Keratinocyte (primary cell): ENCODE measurements at regions not wholly inside any gene's neighbourhood (a gene's known extent, or its start where the extent isn't known, plus 50 kb on each side); places are given as distances from the start of the nearest gene placed in this dataset.

Experiments used
- DNase-seq: peaks from one replicate; pipeline ENCODE4 v3.0.0-alpha.2; 2011; ENCODE audit warnings: low read depth, missing footprints, low spot score
- FAIRE-seq: peaks from 2 replicates; lab custom pipeline; 2011; peaks lifted over from hg19 to GRCh38; lab: Jason Lieb, UNC
- H2AFZ ChIP-seq: 2 replicates; pipeline ENCODE4 v1.6.0; 2012; ENCODE audit warnings: low read length, control low read depth, inconsistent platforms; ENCODE audit not compliant: control insufficient read depth
- H3K27ac ChIP-seq: 2 replicates; pipeline ENCODE4 v1.5.1; 2011; ENCODE audit warnings: low read length; ENCODE audit not compliant: control insufficient read depth, insufficient read depth
- H3K27me3 ChIP-seq: 3 replicates; pipeline ENCODE4 v1.6.0; 2011; ENCODE audit warnings: low read length; ENCODE audit not compliant: control insufficient read depth, insufficient read depth; ENCODE audit errors: extremely low read depth
- H3K36me3 ChIP-seq, 2 experiments: 2 replicates in 1 of 2; 3 replicates in 1 of 2; pipeline ENCODE4 v1.5.1; 2011; ENCODE audit warnings: low read length in 2 of 2, mild to moderate bottlenecking in 1 of 2; ENCODE audit not compliant: control insufficient read depth in 2 of 2, insufficient read depth in 2 of 2; ENCODE audit errors: extremely low read depth in 1 of 2
- H3K4me1 ChIP-seq: 3 replicates; pipeline ENCODE4 v1.5.1; 2011; ENCODE audit warnings: low read length; ENCODE audit not compliant: control insufficient read depth, insufficient read depth; ENCODE audit errors: extremely low read depth
- H3K4me2 ChIP-seq: 3 replicates; pipeline ENCODE4 v1.6.0; 2011; ENCODE audit warnings: low read depth, low read length; ENCODE audit not compliant: control insufficient read depth, insufficient read depth; ENCODE audit errors: extremely low read depth
- H3K4me3 ChIP-seq, 3 experiments: fragments of 200-600 bp in 1 of 3; sonication (generic) in 1 of 3; 2 replicates in 2 of 3; 3 replicates in 1 of 3; pipeline ENCODE4 v1.5.1; 2011 to 2016; ENCODE audit warnings: low read length in 3 of 3, mild to moderate bottlenecking in 3 of 3, control low read depth in 2 of 3, inconsistent platforms in 1 of 3, low read depth in 1 of 3, mixed read lengths in 1 of 3, mixed run types in 1 of 3, moderate library complexity in 1 of 3; ENCODE audit not compliant: control insufficient read depth in 2 of 3, insufficient read depth in 2 of 3; ENCODE audit errors: extremely low read depth in 1 of 3
- H3K79me2 ChIP-seq: 2 replicates; pipeline ENCODE4 v1.6.0; 2012; ENCODE audit warnings: low read length; ENCODE audit not compliant: control insufficient read depth, insufficient read depth
- H3K9ac ChIP-seq: 3 replicates; pipeline ENCODE4 v1.6.0; 2011; ENCODE audit warnings: low read length; ENCODE audit not compliant: control insufficient read depth, insufficient read depth; ENCODE audit errors: extremely low read depth
- H3K9me1 ChIP-seq: 3 replicates; pipeline ENCODE4 v1.6.0; 2011; ENCODE audit warnings: low read length; ENCODE audit not compliant: control insufficient read depth, insufficient read depth; ENCODE audit errors: extremely low read depth
- H3K9me3 ChIP-seq: 2 replicates; pipeline ENCODE4 v1.5.1; 2012; ENCODE audit warnings: low read depth, low read length; ENCODE audit not compliant: control insufficient read depth
- H4K20me1 ChIP-seq: 3 replicates; pipeline ENCODE4 v1.6.0; 2011; ENCODE audit warnings: low read length; ENCODE audit not compliant: control insufficient read depth, insufficient read depth; ENCODE audit errors: extremely low read depth
- EZH2 ChIP-seq: IDR thresholded peaks from one replicate; pipeline ENCODE4 v1.6.1; 2012; ENCODE audit warnings: inconsistent platforms, mild to moderate bottlenecking, low read length, moderate library complexity
- dilution Hi-C: fragments of 300-500 bp; cut with MboI; formaldehyde crosslinking; loops from one replicate; pipeline ENCODE4 v1.7.0; 2020; ENCODE audit warnings: low sequenced_read_pairs; ENCODE audit not compliant: extremely low pct_ligation_motif_present
- TF ChIP-seq, protein P1 (sequence below), 3 experiments: IDR thresholded peaks in 1 of 3; conservative IDR thresholded peaks in 1 of 3; optimal IDR thresholded peaks in 1 of 3; 2 replicates in 2 of 3; 3 replicates in 1 of 3; pipeline versions ENCODE3 to v1.5.1; 2011; ENCODE audit warnings: low read length in 3 of 3, mild to moderate bottlenecking in 3 of 3, moderate library complexity in 2 of 3, control low read depth in 1 of 3, inconsistent platforms in 1 of 3; ENCODE audit not compliant: insufficient read depth in 2 of 3; ENCODE audit errors: extremely low read depth in 1 of 3

DNA sequence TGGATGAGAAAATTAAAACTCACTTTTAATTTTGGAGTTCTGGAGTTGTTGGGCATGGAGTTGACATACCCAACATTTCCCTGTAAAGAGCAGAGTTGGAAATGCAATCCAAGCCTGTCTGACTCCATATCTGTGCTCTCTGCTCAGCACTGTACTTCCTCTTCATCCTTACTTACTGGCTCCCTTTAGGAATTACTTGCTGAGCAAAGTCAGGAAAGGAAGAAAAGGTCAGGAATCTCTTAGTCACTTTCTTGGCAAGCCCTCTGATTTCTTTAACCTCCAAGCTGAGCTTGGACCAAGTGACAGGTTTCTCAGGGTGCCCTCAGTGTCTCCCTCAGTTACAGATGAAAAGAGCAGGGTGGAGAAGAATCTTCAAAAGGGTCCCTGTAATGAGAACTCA lies 501.5 kb downstream of the ZIC3 start:
- H2AFZ ChIP-seq, result no peak overlapping the region
- H3K4me2 ChIP-seq, result no peak overlapping the region
- H3K9me1 ChIP-seq, result no peaks in the 10 kb centered on the region
- no peaks in the 10 kb centered on the region for H3K9me3 ChIP-seq
- DNase-seq (no peak), FAIRE-seq (no peak)
- no peaks in the 10 kb centered on the region for H3K4me1 ChIP-seq
- H4K20me1 ChIP-seq, result no peaks in the 10 kb centered on the region
- no peak overlapping the region for H3K27ac ChIP-seq
- no peaks in the 10 kb centered on the region for H3K79me2 ChIP-seq
- no peaks in the 10 kb centered on the region for H3K36me3 ChIP-seq
- no peak overlapping the region for H3K9ac ChIP-seq
- no peaks in the 10 kb centered on the region for H3K27me3 ChIP-seq
- no peak overlapping the region for H3K4me3 ChIP-seq
- TF ChIP-seq, protein P1, sequence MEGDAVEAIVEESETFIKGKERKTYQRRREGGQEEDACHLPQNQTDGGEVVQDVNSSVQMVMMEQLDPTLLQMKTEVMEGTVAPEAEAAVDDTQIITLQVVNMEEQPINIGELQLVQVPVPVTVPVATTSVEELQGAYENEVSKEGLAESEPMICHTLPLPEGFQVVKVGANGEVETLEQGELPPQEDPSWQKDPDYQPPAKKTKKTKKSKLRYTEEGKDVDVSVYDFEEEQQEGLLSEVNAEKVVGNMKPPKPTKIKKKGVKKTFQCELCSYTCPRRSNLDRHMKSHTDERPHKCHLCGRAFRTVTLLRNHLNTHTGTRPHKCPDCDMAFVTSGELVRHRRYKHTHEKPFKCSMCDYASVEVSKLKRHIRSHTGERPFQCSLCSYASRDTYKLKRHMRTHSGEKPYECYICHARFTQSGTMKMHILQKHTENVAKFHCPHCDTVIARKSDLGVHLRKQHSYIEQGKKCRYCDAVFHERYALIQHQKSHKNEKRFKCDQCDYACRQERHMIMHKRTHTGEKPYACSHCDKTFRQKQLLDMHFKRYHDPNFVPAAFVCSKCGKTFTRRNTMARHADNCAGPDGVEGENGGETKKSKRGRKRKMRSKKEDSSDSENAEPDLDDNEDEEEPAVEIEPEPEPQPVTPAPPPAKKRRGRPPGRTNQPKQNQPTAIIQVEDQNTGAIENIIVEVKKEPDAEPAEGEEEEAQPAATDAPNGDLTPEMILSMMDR (optimal IDR thresholded peaks at IDR 0.05 in 1 of 3, IDR thresholded peaks at IDR 0.05 in 1 of 3, conservative IDR thresholded peaks at IDR 0.05 in 1 of 3; ENCODE audit: extremely low read depth in 1 of 3, insufficient read depth in 2 of 3, low read length in 3 of 3), result no peak
- TF ChIP-seq EZH2, result no peak
- dilution Hi-C loops, result no loop called here

DNA sequence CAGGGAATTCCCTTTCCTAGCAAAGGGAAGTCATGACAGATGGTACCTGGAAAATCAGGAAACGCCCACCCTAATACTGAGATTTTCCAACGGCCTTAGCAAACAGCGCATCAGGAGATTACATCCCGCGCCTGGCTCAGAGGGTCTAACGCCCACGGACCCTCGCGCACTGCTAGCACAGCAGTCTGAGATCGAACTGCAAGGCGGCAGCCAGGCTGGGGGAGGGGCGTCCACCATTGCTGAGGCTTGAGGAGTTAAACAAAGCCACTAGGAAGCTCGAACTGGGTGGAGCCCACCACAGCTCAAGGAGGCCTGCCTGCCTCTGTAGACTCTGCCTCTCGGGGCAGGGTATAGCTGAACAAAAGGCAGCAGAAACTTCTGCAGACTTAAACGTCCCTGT lies 507.7 kb downstream of the ZIC3 start:
- no peak overlapping the region for H3K9ac ChIP-seq
- no peaks in the 10 kb centered on the region for H3K36me3 ChIP-seq
- no peaks in the 10 kb centered on the region for H3K79me2 ChIP-seq
- no peak overlapping the region for H3K27ac ChIP-seq
- FAIRE-seq (no peak), DNase-seq (no peak)
- H3K9me1 ChIP-seq, result no peaks in the 10 kb centered on the region
- H3K27me3 ChIP-seq, result no peaks in the 10 kb centered on the region
- no peak overlapping the region for H2AFZ ChIP-seq
- TF ChIP-seq EZH2, result no peak
- TF ChIP-seq, protein P1 (optimal IDR thresholded peaks at IDR 0.05 in 1 of 3, IDR thresholded peaks at IDR 0.05 in 1 of 3, conservative IDR thresholded peaks at IDR 0.05 in 1 of 3; ENCODE audit: extremely low read depth in 1 of 3, insufficient read depth in 2 of 3, low read length in 3 of 3), result no peak
- no peaks in the 10 kb centered on the region for H3K4me1 ChIP-seq
- H4K20me1 ChIP-seq, result no peaks in the 10 kb centered on the region
- no peak overlapping the region for H3K4me3 ChIP-seq
- no peaks in the 10 kb centered on the region for H3K9me3 ChIP-seq
- dilution Hi-C loops, result no loop called here
- no peak overlapping the region for H3K4me2 ChIP-seq
